ENCODE measurements at regions not wholly inside any gene's neighbourhood (a gene's known extent, or its start where the extent isn't known, plus 50 kb on each side); places are given as distances from the start of the nearest gene placed in this dataset.
"Not testable (repeated sequence)": the region's sequence is repeated elsewhere in the genome, so short reads cannot be mapped to it uniquely, and the experiment has no call there.

DNA sequence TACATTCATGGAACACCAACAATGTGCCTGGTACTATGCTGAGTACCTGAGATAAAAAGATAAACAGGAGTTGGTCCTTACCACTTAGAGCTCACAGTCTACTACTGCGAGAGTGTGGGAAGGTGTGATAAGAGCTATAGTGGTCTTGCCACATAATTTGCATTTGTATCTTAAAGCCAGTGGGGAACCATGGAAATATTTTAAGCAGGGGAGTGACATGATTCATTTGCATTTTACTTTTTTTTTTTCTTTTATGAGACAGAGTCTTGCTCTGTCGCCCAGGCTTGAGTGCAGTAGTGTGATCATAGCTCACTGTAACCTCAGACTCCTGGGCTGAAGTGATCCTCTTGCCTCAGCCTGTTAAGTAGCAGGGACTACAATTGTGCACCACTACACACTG lies 53.6 kb downstream of the SRGAP2 start:
- DNase-seq, H3K4me3 Mint-ChIP-seq, H3K27ac Mint-ChIP-seq, H3K27me3 Mint-ChIP-seq, H3K9me3 Mint-ChIP-seq, H3K36me3 Mint-ChIP-seq: not testable (repeated sequence)
- ATAC-seq (ENCODE audit: low read depth in 2 of 2): peak; percentile 91 to 93
- H3K4me1 Mint-ChIP-seq: peaks cover 6 to 24% (median 9%) of the 10 kb centered on the region in 3 donors

DNA sequence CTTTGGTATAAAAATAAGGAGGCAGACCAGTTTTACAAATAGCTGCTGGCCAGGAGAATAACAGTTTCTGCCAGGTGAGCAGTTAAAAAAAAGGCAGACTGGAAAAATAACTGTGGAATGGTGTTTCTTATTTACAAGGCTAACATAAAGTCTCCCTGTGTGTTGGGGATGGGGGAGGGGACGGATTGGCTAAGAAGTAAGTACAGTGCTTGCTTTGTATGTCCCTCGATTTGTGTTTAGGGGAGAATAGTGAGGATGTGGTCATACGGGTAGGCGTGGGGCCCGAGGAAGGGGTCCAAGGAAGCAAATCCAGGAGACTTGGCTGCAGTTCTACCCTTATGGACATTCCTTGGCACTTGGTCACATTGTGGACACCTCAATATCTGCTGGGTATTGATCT lies 58.1 kb downstream of the SRGAP2 start:
- H3K36me3 Mint-ChIP-seq; H3K27me3 Mint-ChIP-seq; ATAC-seq (ENCODE audit: low read depth in 2 of 2); H3K4me3 Mint-ChIP-seq; H3K27ac Mint-ChIP-seq; H3K9me3 Mint-ChIP-seq; H3K4me1 Mint-ChIP-seq; DNase-seq: not testable (repeated sequence)

DNA sequence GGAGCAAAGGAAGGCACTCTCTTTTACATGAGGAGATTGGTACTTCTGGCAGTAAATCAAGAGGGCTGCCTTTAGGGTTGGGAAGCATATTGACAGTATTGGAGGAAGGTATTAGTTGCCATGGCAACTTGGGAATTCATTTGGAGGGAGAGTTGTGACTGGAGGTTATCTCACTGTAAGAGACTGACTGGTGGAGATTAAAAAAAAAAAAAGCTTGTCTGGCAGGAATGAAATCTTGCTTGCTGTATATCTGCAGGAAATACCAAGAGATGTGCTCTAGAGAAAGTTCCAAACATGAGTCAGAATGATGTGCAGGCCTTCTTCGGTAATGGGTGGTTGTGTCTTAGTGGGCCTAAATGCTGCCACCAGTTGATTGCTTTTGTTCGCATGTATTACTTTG lies 59.1 kb downstream of the SRGAP2 start:
- not testable (repeated sequence) for H3K9me3 Mint-ChIP-seq; H3K27me3 Mint-ChIP-seq; ATAC-seq (ENCODE audit: low read depth in 2 of 2); H3K27ac Mint-ChIP-seq; H3K36me3 Mint-ChIP-seq; H3K4me3 Mint-ChIP-seq; DNase-seq; H3K4me1 Mint-ChIP-seq

DNA sequence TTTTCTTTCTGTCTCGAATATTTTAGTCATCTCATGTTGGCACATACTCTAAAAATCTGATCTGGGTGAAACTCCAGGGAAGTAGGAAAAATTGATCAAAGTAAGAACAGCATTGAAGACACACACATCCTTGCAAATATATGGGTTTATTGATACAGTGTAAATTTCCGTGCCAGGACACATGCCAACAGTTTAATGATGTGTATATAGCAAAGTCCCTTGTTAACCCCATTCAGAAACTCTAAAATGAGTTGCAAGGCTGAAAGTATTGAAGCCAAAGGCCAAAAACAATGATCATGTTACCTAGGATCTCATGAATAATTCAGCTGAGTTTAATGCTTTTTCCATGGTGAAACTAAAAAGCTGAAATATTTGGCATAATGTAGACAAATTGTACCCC lies 61.6 kb downstream of the SRGAP2 start:
- H3K4me3 Mint-ChIP-seq; H3K9me3 Mint-ChIP-seq; DNase-seq; H3K27me3 Mint-ChIP-seq; H3K27ac Mint-ChIP-seq; H3K4me1 Mint-ChIP-seq; ATAC-seq (ENCODE audit: low read depth in 2 of 2); H3K36me3 Mint-ChIP-seq: not testable (repeated sequence)

DNA sequence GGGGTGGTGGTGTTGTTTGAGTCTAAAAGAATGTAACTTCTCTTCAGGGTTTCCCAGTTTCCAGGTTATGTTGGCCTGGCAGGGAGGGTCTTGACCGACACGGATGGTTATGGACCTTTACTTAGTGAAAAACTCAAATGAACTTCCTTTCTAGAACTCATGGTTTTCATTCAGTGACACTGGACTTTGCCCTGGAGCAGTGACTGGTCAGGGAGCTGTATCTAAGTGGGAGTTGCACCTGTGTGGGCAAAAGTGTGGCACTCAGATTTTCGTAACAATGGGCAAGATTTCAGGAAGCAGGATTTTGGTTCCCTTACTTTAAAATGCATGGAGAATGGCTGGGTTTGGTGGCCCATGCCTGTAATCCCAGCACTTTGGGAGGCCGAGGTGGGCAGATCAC lies 67.8 kb downstream of the SRGAP2 start:
- not testable (repeated sequence) for H3K27me3 Mint-ChIP-seq; H3K9me3 Mint-ChIP-seq; H3K4me1 Mint-ChIP-seq; H3K4me3 Mint-ChIP-seq; H3K27ac Mint-ChIP-seq; H3K36me3 Mint-ChIP-seq; DNase-seq; ATAC-seq (ENCODE audit: low read depth in 2 of 2)

DNA sequence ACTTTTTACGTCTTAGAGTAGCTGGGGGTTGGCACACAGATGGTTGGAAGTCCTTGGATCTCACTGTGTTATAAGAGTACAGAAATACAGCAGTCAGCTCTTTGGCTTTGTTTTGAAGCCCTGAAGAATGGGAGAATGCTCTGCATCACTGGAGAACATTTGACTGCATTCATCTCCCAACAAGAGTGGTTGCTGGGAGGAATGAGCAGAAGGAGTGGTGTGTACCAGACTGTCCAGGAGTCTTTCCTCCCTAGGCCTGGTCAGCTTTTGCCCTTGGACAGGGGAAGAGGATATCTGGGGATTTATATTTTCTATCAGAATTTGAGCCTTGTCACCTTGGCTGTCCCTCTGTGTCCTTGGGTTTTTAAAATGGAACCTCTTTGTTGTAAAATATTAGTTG lies 69.8 kb downstream of the SRGAP2 start:
- H3K4me3 Mint-ChIP-seq; ATAC-seq (ENCODE audit: low read depth in 2 of 2); H3K4me1 Mint-ChIP-seq; H3K27me3 Mint-ChIP-seq; H3K9me3 Mint-ChIP-seq; DNase-seq; H3K27ac Mint-ChIP-seq; H3K36me3 Mint-ChIP-seq: not testable (repeated sequence)

DNA sequence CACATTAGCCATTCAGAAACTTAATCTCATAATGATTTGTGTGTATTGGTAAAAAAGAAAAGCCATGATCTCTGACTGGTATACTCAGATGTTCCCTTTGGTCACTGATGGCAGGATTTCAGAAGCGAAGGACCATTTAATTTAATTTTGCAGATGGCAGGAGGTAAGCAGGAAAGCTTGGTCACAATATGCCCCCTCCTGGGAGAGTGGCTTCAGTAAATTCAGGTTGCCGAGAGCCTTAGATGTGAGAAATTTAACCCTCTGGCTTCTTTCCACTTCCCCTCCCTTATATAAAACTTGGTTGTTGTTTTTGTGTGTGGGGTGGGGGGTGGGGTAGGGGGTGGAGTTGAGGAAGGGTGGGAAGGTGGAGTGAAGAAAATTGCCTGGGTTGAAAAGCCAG lies 72.8 kb downstream of the SRGAP2 start:
- not testable (repeated sequence) for H3K9me3 Mint-ChIP-seq, H3K4me1 Mint-ChIP-seq, H3K27ac Mint-ChIP-seq, DNase-seq, H3K4me3 Mint-ChIP-seq, H3K36me3 Mint-ChIP-seq, H3K27me3 Mint-ChIP-seq
- peak; percentile 49 to 56 for ATAC-seq (ENCODE audit: low read depth in 2 of 2)

DNA sequence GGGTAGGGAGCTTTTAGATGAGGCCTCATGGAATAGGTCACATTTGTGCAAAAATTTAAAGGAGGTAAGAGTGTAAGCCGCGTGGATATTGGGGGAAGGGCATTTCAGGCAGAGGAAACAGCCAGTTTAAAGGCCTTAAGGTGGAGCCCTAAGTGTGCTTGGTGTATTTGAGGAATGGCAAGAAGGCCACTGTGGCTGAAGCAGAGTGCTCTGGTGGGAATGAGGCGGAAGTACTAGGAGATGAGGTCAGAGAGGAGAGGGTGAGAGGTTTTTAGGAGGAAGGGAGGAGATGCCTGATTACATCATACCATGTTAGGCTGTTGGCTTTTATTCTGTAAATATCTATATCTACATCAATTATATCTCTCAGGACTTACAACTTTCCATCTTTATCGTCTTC lies 75.3 kb downstream of the SRGAP2 start:
- H3K9me3 Mint-ChIP-seq; H3K36me3 Mint-ChIP-seq; H3K27me3 Mint-ChIP-seq; DNase-seq; H3K4me3 Mint-ChIP-seq; H3K4me1 Mint-ChIP-seq; ATAC-seq (ENCODE audit: low read depth in 2 of 2): not testable (repeated sequence)
- H3K27ac Mint-ChIP-seq: peak overlapping the region in 1 of 6 donors; percentile 16

DNA sequence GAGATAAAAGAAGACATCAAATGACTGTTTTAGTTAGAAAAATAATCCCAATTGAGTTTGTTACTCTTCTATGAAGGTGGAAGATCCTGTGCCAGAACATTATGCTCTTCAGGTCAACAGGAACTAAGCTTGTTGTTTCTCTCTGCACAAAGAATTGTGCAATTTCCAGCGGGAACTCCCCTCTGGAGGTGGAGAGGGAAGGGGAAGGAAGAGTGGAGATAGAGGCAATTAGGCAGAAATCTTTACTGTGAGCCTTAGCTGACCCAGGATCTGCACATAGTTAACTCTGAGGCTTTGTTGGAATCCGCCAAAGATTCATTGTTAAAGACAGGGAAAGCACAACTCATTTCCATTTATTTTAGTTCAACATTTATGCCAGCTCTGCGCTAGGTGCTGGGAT lies 77.3 kb downstream of the SRGAP2 start:
- H3K9me3 Mint-ChIP-seq; ATAC-seq (ENCODE audit: low read depth in 2 of 2); H3K4me3 Mint-ChIP-seq; H3K36me3 Mint-ChIP-seq; H3K27ac Mint-ChIP-seq; H3K4me1 Mint-ChIP-seq; DNase-seq; H3K27me3 Mint-ChIP-seq: not testable (repeated sequence)

DNA sequence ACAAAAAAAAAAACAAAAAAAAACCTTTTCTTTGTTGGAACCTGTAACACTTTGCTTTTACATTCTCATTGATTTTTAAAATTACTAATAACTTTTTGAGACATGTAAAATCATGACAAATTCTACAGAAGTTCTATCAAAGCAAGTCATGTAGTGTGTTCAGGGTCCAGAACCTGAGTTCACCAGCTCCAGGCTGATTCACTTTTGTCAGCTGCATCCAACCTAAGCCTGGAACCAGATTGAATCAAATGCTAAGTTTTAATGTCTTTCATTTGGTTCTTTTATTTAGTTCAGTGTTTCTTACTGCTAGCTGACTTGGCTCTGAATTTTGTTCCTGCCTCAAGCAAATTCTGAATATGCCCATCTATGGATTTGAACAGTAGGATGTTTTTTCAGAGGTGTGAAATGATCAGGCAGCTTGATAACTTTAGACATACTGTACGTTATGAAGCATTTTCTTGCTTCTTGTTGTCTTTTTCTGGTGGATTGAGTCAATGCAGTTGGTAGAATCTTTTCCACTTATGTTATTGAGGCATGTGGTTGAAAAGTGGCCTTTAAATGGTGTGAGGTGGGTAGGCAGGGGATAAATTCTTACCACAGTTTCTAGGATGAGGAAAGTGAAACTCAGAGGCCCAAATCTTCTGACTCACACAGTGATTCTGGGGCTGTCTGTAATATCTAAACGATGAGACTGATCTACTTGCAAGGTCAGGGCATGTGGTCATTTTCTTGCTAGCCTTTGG lies 78.7 kb downstream of the SRGAP2 start:
- not testable (repeated sequence) for H3K9me3 Mint-ChIP-seq, H3K27me3 Mint-ChIP-seq, H3K4me1 Mint-ChIP-seq, DNase-seq, H3K36me3 Mint-ChIP-seq, H3K27ac Mint-ChIP-seq, H3K4me3 Mint-ChIP-seq
- peak; percentile 25 to 42 for ATAC-seq (ENCODE audit: low read depth in 2 of 2)

DNA sequence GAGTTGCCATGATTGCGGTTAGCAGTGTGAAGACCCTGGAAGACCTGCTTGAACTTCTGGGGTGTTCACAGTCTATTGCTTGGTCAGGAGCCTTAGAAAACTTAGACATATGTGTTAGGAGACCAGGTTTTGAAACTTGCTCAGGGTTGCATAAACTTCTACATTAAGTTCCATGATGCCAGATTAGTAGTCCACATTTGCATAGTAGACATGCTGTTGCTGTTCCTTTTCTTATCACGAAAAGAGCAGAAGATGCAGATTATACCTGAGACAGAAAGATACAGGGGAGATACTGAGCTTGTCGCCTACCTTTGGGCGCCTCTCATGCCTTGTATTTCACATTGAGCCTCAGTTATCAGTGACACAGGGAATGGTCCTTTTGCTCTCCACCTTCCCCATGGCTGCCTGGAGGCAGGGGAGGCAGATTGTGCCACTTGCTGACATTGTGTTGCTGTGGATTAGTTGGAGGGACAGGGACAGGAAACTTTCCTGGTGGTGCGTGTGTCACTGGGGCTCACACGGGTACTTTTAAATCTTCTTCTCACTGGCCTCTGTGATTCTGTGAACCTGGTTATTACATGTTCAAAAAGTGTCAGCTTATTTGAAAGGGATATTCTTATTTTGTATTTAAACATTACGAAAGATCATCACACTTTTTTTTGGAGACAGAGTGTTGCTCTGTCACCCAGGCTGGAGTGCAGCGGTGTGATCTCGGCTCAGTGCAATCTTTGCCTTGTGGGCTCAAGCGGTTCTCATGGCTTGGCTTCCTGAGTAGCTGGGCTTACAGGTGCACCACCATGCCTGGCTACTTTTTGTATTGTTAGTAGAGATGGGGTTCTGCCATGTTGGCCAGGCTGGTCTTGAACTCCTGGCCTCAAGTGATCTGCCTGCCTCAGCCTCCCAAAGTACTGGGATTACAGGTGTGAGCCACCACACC lies 82.0 kb downstream of the SRGAP2 start:
- H3K4me1 Mint-ChIP-seq: peaks cover 4 to 13% (median 8%) of the 10 kb centered on the region in 3 donors
- ATAC-seq (ENCODE audit: low read depth in 2 of 2); H3K36me3 Mint-ChIP-seq; H3K27ac Mint-ChIP-seq; H3K4me3 Mint-ChIP-seq; DNase-seq; H3K27me3 Mint-ChIP-seq; H3K9me3 Mint-ChIP-seq: not testable (repeated sequence)

DNA sequence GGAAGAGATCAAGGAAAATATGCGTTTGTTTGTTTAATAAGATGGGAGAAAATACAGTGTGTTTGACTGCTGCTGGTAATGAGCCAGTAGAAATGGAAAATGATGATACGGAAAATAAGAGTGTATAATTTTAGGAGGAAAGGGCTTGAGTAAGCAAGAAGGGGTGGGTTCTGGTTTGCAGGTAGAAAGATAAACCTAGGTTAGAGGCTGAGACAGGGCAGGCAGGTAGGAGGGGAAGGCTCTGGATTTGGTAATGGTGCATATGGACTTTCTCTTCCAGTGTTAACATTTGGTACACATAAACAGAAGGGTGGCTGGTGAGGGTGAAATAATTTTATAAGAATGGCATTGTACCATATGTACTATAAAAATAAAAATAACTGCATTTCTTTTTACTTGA lies 84.4 kb downstream of the SRGAP2 start:
- H3K27me3 Mint-ChIP-seq; ATAC-seq (ENCODE audit: low read depth in 2 of 2); H3K9me3 Mint-ChIP-seq; DNase-seq; H3K27ac Mint-ChIP-seq; H3K36me3 Mint-ChIP-seq: not testable (repeated sequence)
- peaks cover 8 to 17% (median 8%) of the 10 kb centered on the region in 3 donors for H3K4me1 Mint-ChIP-seq
- H3K4me3 Mint-ChIP-seq: peak overlapping the region in 5 of 8 donors; percentile 54 to 79 (median 72)

DNA sequence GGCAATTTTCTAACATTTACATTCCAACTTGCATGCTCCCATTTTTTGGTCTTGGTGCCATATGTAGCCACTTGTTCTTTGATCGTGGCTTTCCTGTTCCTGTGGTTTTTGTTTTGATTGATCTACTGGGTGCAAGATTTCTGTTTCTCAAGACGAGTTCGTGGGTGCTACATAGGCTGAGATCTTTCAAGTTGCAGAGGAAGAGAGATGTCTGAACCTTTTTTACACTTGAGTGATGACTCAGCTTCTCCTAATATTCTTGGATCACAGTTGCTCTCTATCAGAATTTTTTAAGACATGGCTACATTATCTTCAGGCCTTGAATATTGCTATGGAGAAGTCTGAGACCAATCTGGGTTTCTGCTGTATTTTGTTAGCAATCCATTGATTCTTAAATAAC lies 85.1 kb downstream of the SRGAP2 start:
- H3K27me3 Mint-ChIP-seq, H3K4me3 Mint-ChIP-seq: not testable (repeated sequence)
- peaks cover 8 to 15% (median 8%) of the 10 kb centered on the region in 3 donors for H3K4me1 Mint-ChIP-seq

More for the DNA sequence above, 85.1 kb downstream of the SRGAP2 start:
- H3K9me3 Mint-ChIP-seq, DNase-seq, H3K36me3 Mint-ChIP-seq, H3K27ac Mint-ChIP-seq: not testable (repeated sequence)
- ATAC-seq (ENCODE audit: low read depth in 2 of 2): peak in 1 of 2 donors; percentile 10

All from naive B cell (primary cell).